Mammary epithelial cell (primary cell): ENCODE measurements at regions not wholly inside any gene's neighbourhood (a gene's known extent, or its start where the extent isn't known, plus 50 kb on each side); places are given as distances from the start of the nearest gene placed in this dataset.
"Not testable (repeated sequence)": the region's sequence is repeated elsewhere in the genome, so short reads cannot be mapped to it uniquely, and the experiment has no call there.

Experiments used
- EZH2 ChIP-seq: IDR thresholded peaks from 2 replicates; pipeline ENCODE4 v1.6.1; 2012; ENCODE audit warnings: low read length, inconsistent platforms, borderline replicate concordance
- TF ChIP-seq, protein P1 (sequence below), 2 donors: IDR thresholded peaks in 1 of 2; conservative IDR thresholded peaks in 1 of 2; 2 replicates each; pipeline ENCODE4 v1.5.1; 2011 to 2012; ENCODE audit warnings: inconsistent platforms in 2 of 2, low read length in 2 of 2, mild to moderate bottlenecking in 2 of 2, control low read depth in 1 of 2, low read depth in 1 of 2; ENCODE audit not compliant: insufficient read depth in 1 of 2; ENCODE audit errors: extremely low read depth in 1 of 2

GRCh38 chr2:82005889-82006288 lies 1701.3 kb upstream of the LRRTM1 start:
- TF ChIP-seq, protein P1, sequence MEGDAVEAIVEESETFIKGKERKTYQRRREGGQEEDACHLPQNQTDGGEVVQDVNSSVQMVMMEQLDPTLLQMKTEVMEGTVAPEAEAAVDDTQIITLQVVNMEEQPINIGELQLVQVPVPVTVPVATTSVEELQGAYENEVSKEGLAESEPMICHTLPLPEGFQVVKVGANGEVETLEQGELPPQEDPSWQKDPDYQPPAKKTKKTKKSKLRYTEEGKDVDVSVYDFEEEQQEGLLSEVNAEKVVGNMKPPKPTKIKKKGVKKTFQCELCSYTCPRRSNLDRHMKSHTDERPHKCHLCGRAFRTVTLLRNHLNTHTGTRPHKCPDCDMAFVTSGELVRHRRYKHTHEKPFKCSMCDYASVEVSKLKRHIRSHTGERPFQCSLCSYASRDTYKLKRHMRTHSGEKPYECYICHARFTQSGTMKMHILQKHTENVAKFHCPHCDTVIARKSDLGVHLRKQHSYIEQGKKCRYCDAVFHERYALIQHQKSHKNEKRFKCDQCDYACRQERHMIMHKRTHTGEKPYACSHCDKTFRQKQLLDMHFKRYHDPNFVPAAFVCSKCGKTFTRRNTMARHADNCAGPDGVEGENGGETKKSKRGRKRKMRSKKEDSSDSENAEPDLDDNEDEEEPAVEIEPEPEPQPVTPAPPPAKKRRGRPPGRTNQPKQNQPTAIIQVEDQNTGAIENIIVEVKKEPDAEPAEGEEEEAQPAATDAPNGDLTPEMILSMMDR (conservative IDR thresholded peaks at IDR 0.05 in 1 of 2, IDR thresholded peaks at IDR 0.05 in 1 of 2; ENCODE audit: extremely low read depth in 1 of 2, insufficient read depth in 1 of 2, low read depth in 1 of 2, low read length in 2 of 2), result not testable (repeated sequence)
- TF ChIP-seq EZH2, result not testable (repeated sequence)
